Mesendoderm (in vitro differentiated cells): ENCODE measurements at regions not wholly inside any gene's neighbourhood (a gene's known extent, or its start where the extent isn't known, plus 50 kb on each side); places are given as distances from the start of the nearest gene placed in this dataset.

Experiments
- DNase-seq: peaks from one replicate; pipeline ENCODE4 v3.0.0; 2013
- H2AK5ac ChIP-seq: 2 replicates; pipeline ENCODE4 v1.6.1; 2013; ENCODE audit warnings: low read length, inconsistent platforms
- H2BK120ac ChIP-seq: 2 replicates; pipeline ENCODE4 v1.6.1; 2013; ENCODE audit warnings: low read depth, mild to moderate bottlenecking, low read length, moderate library complexity, mixed read lengths
- H2BK15ac ChIP-seq: replicated peaks from 2 replicates; pipeline ENCODE4 v1.6.1; 2013; ENCODE audit warnings: low read depth, mild to moderate bottlenecking, moderate library complexity
- H2BK5ac ChIP-seq: 2 replicates; pipeline ENCODE4 v1.6.1; 2013; ENCODE audit warnings: low read length, inconsistent platforms
- H3K18ac ChIP-seq: 2 replicates; pipeline ENCODE4 v1.6.1; 2013; ENCODE audit warnings: mild to moderate bottlenecking, low read length, mixed read lengths
- H3K23ac ChIP-seq: one replicate; pipeline ENCODE4 v1.6.1; 2013; ENCODE audit warnings: low read length
- H3K27ac ChIP-seq: 2 replicates; pipeline ENCODE4 v1.5.1; 2013; ENCODE audit warnings: low read depth, mild to moderate bottlenecking, inconsistent platforms, low read length, moderate library complexity
- H3K27me3 ChIP-seq: 2 replicates; pipeline ENCODE4 v1.6.1; 2013; ENCODE audit warnings: low read length, control low read depth, mild to moderate bottlenecking, inconsistent platforms; ENCODE audit not compliant: insufficient read depth, poor library complexity
- H3K36me3 ChIP-seq: 2 replicates; pipeline ENCODE4 v1.6.1; 2013; ENCODE audit warnings: low read length, inconsistent platforms; ENCODE audit not compliant: control insufficient read depth, insufficient read depth
- H3K4ac ChIP-seq: one replicate; pipeline ENCODE4 v1.6.1; 2013; ENCODE audit warnings: low read depth, mild to moderate bottlenecking, low read length, moderate library complexity
- H3K4me1 ChIP-seq: 2 replicates; pipeline ENCODE4 v1.6.1; 2013; ENCODE audit warnings: low read depth, low read length, inconsistent platforms; ENCODE audit not compliant: control insufficient read depth
- H3K4me2 ChIP-seq: 2 replicates; pipeline ENCODE4 v1.6.1; 2013; ENCODE audit warnings: low read length
- H3K4me3 ChIP-seq: 2 replicates; pipeline ENCODE4 v1.5.1; 2013; ENCODE audit warnings: mild to moderate bottlenecking, low read length
- H3K56ac ChIP-seq: one replicate; pipeline ENCODE4 v1.6.1; 2013; ENCODE audit warnings: low read length
- H3K79me1 ChIP-seq: 2 replicates; pipeline ENCODE4 v1.6.1; 2013; ENCODE audit warnings: low read length, inconsistent platforms
- H3K79me2 ChIP-seq: 2 replicates; pipeline ENCODE4 v1.6.1; 2013; ENCODE audit warnings: mild to moderate bottlenecking, low read length; ENCODE audit not compliant: control insufficient read depth, insufficient read depth
- H3K9ac ChIP-seq: 2 replicates; pipeline ENCODE4 v1.6.1; 2013; ENCODE audit warnings: low read length, inconsistent platforms
- H4K5ac ChIP-seq: one replicate; pipeline ENCODE4 v1.6.1; 2013; ENCODE audit warnings: low read length
- H4K8ac ChIP-seq: one replicate; pipeline ENCODE4 v1.6.1; 2013; ENCODE audit warnings: low read depth, mild to moderate bottlenecking, control low read depth, low read length, moderate library complexity
- WGBS: extraction: QIAGEN DNeasy Blood & Tissue Kit; methylation state at CpG from one replicate; pipeline ENCODE4 v1.1.7; 2013; ENCODE audit warnings: low lambda C conversion rate, missing lambda C conversion rate; ENCODE audit not compliant: insufficient coverage; ENCODE audit errors: extremely low coverage; 5-methylcytosine and 5-hydroxymethylcytosine counted together

DNA sequence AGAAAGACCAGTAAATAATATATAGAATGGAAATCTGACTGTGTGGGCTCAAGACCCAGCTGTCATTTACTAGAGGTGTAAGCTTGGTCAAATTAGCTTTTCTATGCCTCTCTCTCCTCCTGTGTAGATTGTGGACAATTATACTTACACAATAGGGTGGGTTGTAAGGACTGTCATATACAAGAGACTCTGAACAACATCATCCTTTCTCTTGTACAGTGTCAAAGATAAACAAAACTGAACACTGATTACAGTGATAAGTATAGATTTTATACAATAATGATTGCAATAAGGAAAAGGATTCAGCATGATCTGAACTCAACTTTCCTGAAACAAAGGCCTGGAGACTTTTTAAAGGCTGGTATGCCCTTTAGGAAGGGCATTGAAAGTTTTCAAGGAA is 429.2 kb upstream of the HS3ST1 start:
- Histone ChIP-seq H3K79me1 (no peaks in the 10 kb centered on the region), H4K8ac (no peak overlapping the region), H3K4me1 (peaks cover 7% of the 10 kb centered on the region), H2AK5ac (no peak overlapping the region), H2BK15ac (no peak overlapping the region), H3K27ac (peak overlapping the region; percentile 52), H3K79me2 (no peaks in the 10 kb centered on the region), H3K4me3 (no peak overlapping the region), H3K4ac (no peak overlapping the region), H3K4me2 (no peak overlapping the region), H3K18ac (peak overlapping the region; percentile 39), H3K23ac (no peak overlapping the region), H3K27me3 (no peaks in the 10 kb centered on the region), H3K56ac (peak overlapping the region; percentile 26), H2BK5ac (peak overlapping the region; percentile 30), H4K5ac (no peak overlapping the region), H2BK120ac (no peak overlapping the region), H3K36me3 (no peaks in the 10 kb centered on the region), H3K9ac (no peak overlapping the region)
- DNase-seq = no peak

DNA sequence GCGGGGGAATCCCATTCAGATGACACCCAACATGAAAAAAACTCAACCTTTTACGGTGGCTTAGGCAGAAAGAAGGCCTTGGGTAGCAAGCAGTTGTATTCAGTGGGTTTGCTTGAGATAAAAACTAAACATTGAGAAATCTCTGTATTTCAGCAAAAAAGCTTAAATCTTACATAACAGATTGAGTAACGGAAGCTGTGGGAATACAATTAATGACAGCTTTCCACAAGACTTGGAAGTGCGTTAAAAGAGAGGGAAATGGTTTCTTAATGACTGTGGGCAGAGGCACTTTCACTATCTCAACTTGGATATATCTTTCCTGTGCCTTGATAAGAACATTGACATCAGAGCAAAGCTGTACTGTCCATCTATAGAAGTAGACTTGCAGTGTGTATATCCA is 418.5 kb upstream of the HS3ST1 start:
- Histone ChIP-seq H3K4me2 (no peak overlapping the region), H4K5ac (no peak overlapping the region), H2BK120ac (no peak overlapping the region), H3K36me3 (no peaks in the 10 kb centered on the region), H2BK15ac (no peak overlapping the region), H2AK5ac (no peak overlapping the region), H4K8ac (no peak overlapping the region), H3K4me1 (no peaks in the 10 kb centered on the region), H3K27ac (no peak overlapping the region), H3K18ac (no peak overlapping the region), H3K79me2 (no peaks in the 10 kb centered on the region), H2BK5ac (no peak overlapping the region), H3K9ac (no peak overlapping the region), H3K4me3 (no peak overlapping the region), H3K4ac (no peak overlapping the region), H3K23ac (no peak overlapping the region), H3K56ac (no peak overlapping the region), H3K79me1 (no peaks in the 10 kb centered on the region), H3K27me3 (no peaks in the 10 kb centered on the region)
- no CpG with 5 or more reads among the region's 4 CpGs for WGBS
- no peak for DNase-seq

DNA sequence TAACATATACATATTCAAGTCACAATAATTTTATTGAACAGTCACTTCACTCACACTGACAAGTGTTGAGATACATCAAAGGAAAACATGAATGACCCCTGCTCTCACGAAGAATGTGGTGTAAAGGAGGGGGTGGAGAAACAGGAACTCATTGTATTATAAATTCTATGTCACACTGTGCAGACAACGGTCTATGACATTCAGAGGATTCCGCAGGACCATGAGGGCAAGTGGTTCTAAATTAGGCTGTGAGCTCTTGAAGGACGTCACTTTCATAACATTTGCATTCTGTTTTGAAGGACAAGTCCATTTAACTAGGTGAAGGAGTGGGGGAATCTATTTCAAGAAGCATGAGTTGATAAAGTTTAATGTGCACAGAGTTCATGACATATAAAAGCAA is 415.2 kb upstream of the HS3ST1 start:
- no peaks in the 10 kb centered on the region for H3K36me3 ChIP-seq
- H3K4me3 ChIP-seq = no peak overlapping the region
- H3K79me1 ChIP-seq = no peaks in the 10 kb centered on the region
- H3K4me2 ChIP-seq = no peak overlapping the region
- no peaks in the 10 kb centered on the region for H3K4me1 ChIP-seq
- no peak overlapping the region for H2BK5ac ChIP-seq
- H3K27me3 ChIP-seq = no peaks in the 10 kb centered on the region
- H3K79me2 ChIP-seq = no peaks in the 10 kb centered on the region
- H3K27ac ChIP-seq = no peak overlapping the region
- no peak overlapping the region for H3K4ac ChIP-seq
- H3K56ac ChIP-seq = no peak overlapping the region
- H4K8ac ChIP-seq = no peak overlapping the region
- H2BK15ac ChIP-seq = no peak overlapping the region
- H4K5ac ChIP-seq = no peak overlapping the region
- no CpG with 5 or more reads among the region's 4 CpGs for WGBS
- no peak overlapping the region for H3K23ac ChIP-seq
- DNase-seq = peak; percentile 15
- H3K9ac ChIP-seq = no peak overlapping the region
- H2AK5ac ChIP-seq = no peak overlapping the region
- H3K18ac ChIP-seq = no peak overlapping the region
- H2BK120ac ChIP-seq = no peak overlapping the region

- no peak overlapping the region for H3K56ac ChIP-seq
- H3K27ac ChIP-seq = no peak overlapping the region
- H3K4me1 ChIP-seq = no peaks in the 10 kb centered on the region
- H3K27me3 ChIP-seq = no peaks in the 10 kb centered on the region
- H2AK5ac ChIP-seq = no peak overlapping the region
- no peak overlapping the region for H4K5ac ChIP-seq
- no peak overlapping the region for H3K4me3 ChIP-seq
- H3K36me3 ChIP-seq = no peaks in the 10 kb centered on the region
- H3K4me2 ChIP-seq = no peak overlapping the region
- H2BK5ac ChIP-seq = no peak overlapping the region
- no peak overlapping the region for H3K18ac ChIP-seq
- no peak overlapping the region for H3K23ac ChIP-seq
- WGBS = no CpG with 5 or more reads among the region's 1 CpG
- no peak overlapping the region for H3K9ac ChIP-seq
- H2BK120ac ChIP-seq = no peak overlapping the region
- no peaks in the 10 kb centered on the region for H3K79me1 ChIP-seq
- H4K8ac ChIP-seq = no peak overlapping the region
- H3K4ac ChIP-seq = no peak overlapping the region
- no peak for DNase-seq
- no peak overlapping the region for H2BK15ac ChIP-seq
- H3K79me2 ChIP-seq = no peaks in the 10 kb centered on the region
Measured at GRCh38 chr4:11843340-11843739, 414.6 kb upstream of the HS3ST1 start.

DNA sequence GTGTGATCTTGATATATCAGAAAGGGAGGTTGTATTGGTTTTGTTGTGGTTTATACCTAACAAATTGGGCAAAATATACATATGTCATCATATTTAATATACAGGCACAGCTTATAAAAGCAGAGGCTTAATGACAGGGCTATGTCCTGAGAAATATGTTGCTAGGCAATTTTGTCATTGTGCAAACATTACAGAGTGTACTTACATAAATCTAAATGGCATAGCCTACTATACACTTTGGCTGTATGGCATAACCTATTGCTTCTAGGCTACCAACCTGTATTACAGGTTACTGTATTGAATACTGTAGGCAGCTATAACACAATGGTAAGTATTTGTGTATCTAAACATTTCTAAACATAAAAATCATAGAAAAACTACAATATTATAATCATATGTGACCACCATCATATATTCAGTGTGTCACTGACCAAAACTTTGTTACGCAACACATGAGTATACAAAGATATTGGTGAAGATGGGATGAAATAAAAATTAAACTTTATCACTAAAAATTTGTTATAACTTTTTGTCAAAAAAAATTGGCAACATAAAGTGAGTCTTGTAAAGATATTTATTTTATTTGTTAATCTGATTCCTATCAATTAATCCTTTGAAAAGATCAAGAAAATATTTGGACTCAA is 414.0 kb upstream of the HS3ST1 start:
- Histone ChIP-seq H3K18ac (no peak overlapping the region), H2BK5ac (no peak overlapping the region), H3K4me3 (no peak overlapping the region), H3K79me2 (no peaks in the 10 kb centered on the region), H2BK120ac (no peak overlapping the region), H4K5ac (no peak overlapping the region), H3K4ac (no peak overlapping the region), H3K27me3 (no peaks in the 10 kb centered on the region), H2AK5ac (no peak overlapping the region), H4K8ac (no peak overlapping the region), H2BK15ac (no peak overlapping the region), H3K23ac (no peak overlapping the region), H3K79me1 (no peaks in the 10 kb centered on the region), H3K36me3 (no peaks in the 10 kb centered on the region), H3K9ac (no peak overlapping the region), H3K4me2 (no peak overlapping the region), H3K56ac (no peak overlapping the region), H3K27ac (no peak overlapping the region), H3K4me1 (no peaks in the 10 kb centered on the region)
- no CpG with 5 or more reads among the region's 1 CpG for WGBS
- DNase-seq = no peak

DNA sequence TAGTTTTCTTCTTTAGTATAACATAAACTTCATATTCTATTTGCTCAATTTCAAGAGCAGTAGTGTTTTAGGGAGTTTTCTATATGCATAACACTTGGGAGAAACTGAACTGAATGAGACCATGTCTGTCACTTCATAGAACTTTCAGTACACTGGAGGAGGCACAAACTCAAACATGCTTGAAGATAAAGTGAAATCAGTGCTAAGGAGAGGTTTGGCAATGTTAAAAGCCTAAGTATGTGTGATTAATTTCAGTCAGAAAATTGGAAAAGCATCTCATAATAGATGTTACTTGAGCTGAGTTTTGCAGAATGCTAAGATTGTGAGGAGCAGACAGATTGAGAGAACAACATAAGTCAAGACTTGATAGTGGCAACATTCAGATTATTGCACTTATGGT is 411.2 kb upstream of the HS3ST1 start:
- no peak overlapping the region for H3K4me3 ChIP-seq
- DNase-seq = no peak
- H3K56ac ChIP-seq = no peak overlapping the region
- no peak overlapping the region for H2BK15ac ChIP-seq
- H3K9ac ChIP-seq = no peak overlapping the region
- H4K5ac ChIP-seq = no peak overlapping the region
- H2BK5ac ChIP-seq = no peak overlapping the region
- H3K79me1 ChIP-seq = no peaks in the 10 kb centered on the region
- H3K79me2 ChIP-seq = no peaks in the 10 kb centered on the region
- no peak overlapping the region for H3K18ac ChIP-seq
- no peak overlapping the region for H3K23ac ChIP-seq
- no peaks in the 10 kb centered on the region for H3K36me3 ChIP-seq
- H3K27ac ChIP-seq = no peak overlapping the region
- H2BK120ac ChIP-seq = no peak overlapping the region
- H3K4me1 ChIP-seq = no peaks in the 10 kb centered on the region
- no peak overlapping the region for H2AK5ac ChIP-seq
- H3K4me2 ChIP-seq = no peak overlapping the region
- H3K27me3 ChIP-seq = no peaks in the 10 kb centered on the region
- no peak overlapping the region for H3K4ac ChIP-seq
- H4K8ac ChIP-seq = no peak overlapping the region
